ENCODE measurements at regions not wholly inside any gene's neighbourhood (a gene's known extent, or its start where the extent isn't known, plus 50 kb on each side); places are given as distances from the start of the nearest gene placed in this dataset.

- TF ChIP-seq CTCF (conservative IDR thresholded peaks at IDR 0.05): no peak
- no peak for TF ChIP-seq ZFX (IDR thresholded peaks at IDR 0.05)
Observed at GRCh38 chr5:8417316-8418048, 548.5 kb downstream of the MTRR start.

Measured in C4-2B (cell line).